Mesenchymal stem cell (in vitro differentiated cells and primary cell): ENCODE measurements at regions not wholly inside any gene's neighbourhood (a gene's known extent, or its start where the extent isn't known, plus 50 kb on each side); places are given as distances from the start of the nearest gene placed in this dataset.

Experiments
- DNase-seq: peaks from one replicate; pipeline ENCODE4 v3.0.0-alpha.2; 2013
- H2AFZ ChIP-seq: one replicate; pipeline ENCODE4 v1.6.1; 2013; ENCODE audit warnings: low read depth, mild to moderate bottlenecking, control low read depth, inconsistent platforms, low read length, moderate library complexity
- H2AK5ac ChIP-seq: 2 replicates; pipeline ENCODE4 v1.6.1; 2013; ENCODE audit warnings: low read length, moderate library complexity, mild to moderate bottlenecking, inconsistent platforms; ENCODE audit not compliant: severe bottlenecking
- H2BK120ac ChIP-seq: one replicate; pipeline ENCODE4 v1.6.1; 2013; ENCODE audit warnings: low read depth, mild to moderate bottlenecking, inconsistent platforms, low read length, moderate library complexity
- H2BK12ac ChIP-seq, 2 experiments: one replicate each; pipeline ENCODE4 v1.6.1; 2013; ENCODE audit warnings: inconsistent platforms in 2 of 2, low read length in 2 of 2, mild to moderate bottlenecking in 2 of 2, moderate library complexity in 2 of 2, control low read depth in 1 of 2
- H2BK15ac ChIP-seq: one replicate; pipeline ENCODE4 v1.6.1; 2013; ENCODE audit warnings: mild to moderate bottlenecking, low read depth, inconsistent platforms; ENCODE audit not compliant: poor library complexity, severe bottlenecking
- H2BK5ac ChIP-seq: 2 replicates; pipeline ENCODE4 v1.6.1; 2013; ENCODE audit warnings: low read depth, mild to moderate bottlenecking, low read length, control low read depth, inconsistent platforms; ENCODE audit not compliant: poor library complexity, severe bottlenecking
- H3K14ac ChIP-seq, 2 experiments: one replicate each; pipeline ENCODE4 v1.6.1; 2013; ENCODE audit warnings: inconsistent platforms in 2 of 2, low read length in 2 of 2, control low read depth in 1 of 2, mild to moderate bottlenecking in 1 of 2, moderate library complexity in 1 of 2
- H3K18ac ChIP-seq, 2 experiments: one replicate each; pipeline ENCODE4 v1.6.1; 2013; ENCODE audit warnings: inconsistent platforms in 2 of 2, low read length in 2 of 2, control low read depth in 1 of 2, low read depth in 1 of 2, mild to moderate bottlenecking in 1 of 2
- H3K23ac ChIP-seq, 2 experiments: one replicate each; pipeline ENCODE4 v1.6.1; 2013; ENCODE audit warnings: inconsistent platforms in 2 of 2, low read length in 2 of 2, mild to moderate bottlenecking in 2 of 2, moderate library complexity in 2 of 2, control low read depth in 1 of 2
- H3K27ac ChIP-seq: 2 replicates; pipeline ENCODE4 v1.5.1; 2013; ENCODE audit warnings: mild to moderate bottlenecking, moderate library complexity, low read length, control low read depth, inconsistent platforms; ENCODE audit not compliant: poor library complexity, severe bottlenecking
- H3K27me3 ChIP-seq, 2 experiments: 2 replicates each; pipeline versions ENCODE4 v1.6.1 to v1.7.0; 2013; ENCODE audit warnings: low read length in 2 of 2, mild to moderate bottlenecking in 2 of 2, moderate library complexity in 2 of 2, control low read depth in 1 of 2, inconsistent platforms in 1 of 2; ENCODE audit not compliant: control insufficient read depth in 1 of 2, insufficient read depth in 1 of 2
- H3K36me3 ChIP-seq, 2 experiments: 2 replicates each; pipeline versions ENCODE4 v1.6.1 to v1.7.0; 2013; ENCODE audit warnings: low read length in 2 of 2, control low read depth in 1 of 2, inconsistent platforms in 1 of 2, low read depth in 1 of 2, mild to moderate bottlenecking in 1 of 2; ENCODE audit not compliant: insufficient read depth in 2 of 2, control insufficient read depth in 1 of 2
- H3K4ac ChIP-seq, 2 experiments: one replicate each; pipeline ENCODE4 v1.6.1; 2013; ENCODE audit warnings: inconsistent platforms in 2 of 2, low read length in 2 of 2, mild to moderate bottlenecking in 2 of 2, moderate library complexity in 2 of 2, control low read depth in 1 of 2, low read depth in 1 of 2
- H3K4me1 ChIP-seq: 2 replicates; pipeline ENCODE4 v1.6.1; 2013; ENCODE audit warnings: low read depth, low read length, control low read depth; ENCODE audit not compliant: control insufficient read depth, insufficient read depth
- H3K4me2 ChIP-seq: 2 replicates; pipeline ENCODE4 v1.6.1; 2013; ENCODE audit warnings: low read length, mild to moderate bottlenecking, inconsistent platforms; ENCODE audit not compliant: poor library complexity, severe bottlenecking
- H3K4me3 ChIP-seq, 2 experiments: 2 replicates each; pipeline versions ENCODE4 v1.5.1 to v1.7.0; 2013; ENCODE audit warnings: low read length in 2 of 2, mild to moderate bottlenecking in 2 of 2, control low read depth in 1 of 2, low read depth in 1 of 2; ENCODE audit not compliant: insufficient read depth in 1 of 2
- H3K79me1 ChIP-seq: replicated peaks from 2 replicates; pipeline ENCODE4 v1.6.1; 2013; ENCODE audit warnings: mild to moderate bottlenecking, control low read depth, low read length, inconsistent platforms; ENCODE audit not compliant: poor library complexity, severe bottlenecking
- H3K9ac ChIP-seq: 2 replicates; pipeline ENCODE4 v1.7.0; 2013; ENCODE audit warnings: mild to moderate bottlenecking, low read length, moderate library complexity
- H3K9me3 ChIP-seq: 2 replicates; pipeline ENCODE4 v1.7.0; 2013; ENCODE audit warnings: mild to moderate bottlenecking, low read length; ENCODE audit not compliant: control insufficient read depth
- H4K8ac ChIP-seq: one replicate; pipeline ENCODE4 v1.6.1; 2013; ENCODE audit warnings: inconsistent platforms, mild to moderate bottlenecking, low read length, moderate library complexity
- H4K91ac ChIP-seq: one replicate; pipeline ENCODE4 v1.6.1; 2013; ENCODE audit warnings: mild to moderate bottlenecking, low read length, inconsistent platforms
- WGBS: methylation state at CpG from one replicate; pipeline ENCODE4 v1.1.7; 2013; ENCODE audit warnings: mixed read lengths; 5-methylcytosine and 5-hydroxymethylcytosine counted together

DNA sequence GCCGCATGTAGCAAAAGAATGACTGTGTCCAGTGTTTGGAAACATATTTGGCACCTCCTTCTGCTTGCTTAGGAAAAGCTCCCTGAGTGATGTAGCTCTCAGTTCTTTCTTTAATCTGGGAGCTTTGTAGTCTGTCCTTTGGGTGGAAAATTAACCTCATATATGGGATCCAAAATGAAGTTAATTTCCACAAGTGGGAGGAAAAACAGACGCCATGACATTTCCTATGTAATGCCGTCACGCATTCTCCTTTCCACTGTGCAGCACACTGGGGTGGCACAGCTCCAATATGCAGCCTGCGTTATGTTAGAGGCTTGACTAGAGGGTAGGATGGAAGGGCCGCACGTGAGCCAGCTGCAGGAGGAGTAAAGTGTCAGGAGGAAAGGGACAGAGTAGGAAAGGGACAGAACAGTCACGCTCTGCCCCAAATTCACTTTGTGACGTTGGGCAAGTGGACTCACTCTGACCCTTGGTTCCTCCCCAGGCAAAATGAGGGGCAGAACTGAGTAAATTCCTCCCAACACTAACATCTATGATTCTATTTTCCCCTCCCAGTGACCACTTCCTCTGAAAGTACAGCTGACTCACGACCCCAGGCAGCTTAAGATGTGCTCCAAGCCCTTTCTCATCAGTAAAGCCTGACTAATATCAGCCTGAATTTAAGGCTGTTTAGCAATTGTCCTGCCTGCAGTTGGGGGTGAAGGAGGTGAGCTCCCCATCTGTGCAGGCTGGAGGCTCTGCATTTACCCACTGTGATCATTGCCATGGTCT, 176.5 kb upstream of the PFN2 start:
- Histone ChIP-seq H2BK120ac (peak overlapping the region; percentile 78), H3K4ac (peak overlapping the region; percentile 64 to 85), H3K14ac (no peak overlapping the region), H2AFZ (no peak overlapping the region), H4K91ac (peak overlapping the region; percentile 87), H3K4me3 (peak overlapping the region in 1 of 2 experiments; percentile 34), H3K27me3 (no peaks in the 10 kb centered on the region), H3K27ac (peak overlapping the region; percentile 76), H2BK12ac (peak overlapping the region; percentile 92 to 93), H3K4me1 (peaks cover 12% of the 10 kb centered on the region), H3K18ac (peak overlapping the region; percentile 93 to 94), H3K9me3 (no peaks in the 10 kb centered on the region), H2BK5ac (no peak overlapping the region), H4K8ac (peak overlapping the region; percentile 95), H2AK5ac (peak overlapping the region; percentile 87), H3K79me1 (no peaks in the 10 kb centered on the region), H3K36me3 (no peaks in the 10 kb centered on the region), H3K4me2 (no peak overlapping the region), H3K23ac (no peak overlapping the region), H2BK15ac (no peak overlapping the region), H3K9ac (peak overlapping the region; percentile 60)
- WGBS = 46% methylated on average over 10 of the region's 10 CpGs
- DNase-seq = peak; percentile 94

DNA sequence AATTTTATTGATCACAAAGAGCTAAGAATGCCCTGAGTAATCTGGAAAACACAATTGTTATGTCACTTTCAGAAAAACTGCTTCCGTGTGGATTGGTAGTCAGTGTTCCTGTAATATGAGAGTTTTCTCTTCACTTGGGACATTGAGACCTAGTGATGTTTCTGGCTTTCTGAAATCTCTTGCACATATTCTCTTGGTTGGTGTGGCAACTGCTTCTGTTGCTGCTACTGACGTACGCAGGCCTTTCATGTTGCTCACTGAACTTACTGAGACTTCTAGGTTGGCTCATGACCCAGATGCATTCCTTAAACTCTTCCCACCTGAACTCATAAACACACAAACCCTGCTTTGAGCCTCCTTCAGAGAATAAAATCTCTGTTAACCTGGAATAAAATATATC, 175.0 kb upstream of the PFN2 start:
- H2AK5ac ChIP-seq = no peak overlapping the region
- H4K8ac ChIP-seq = no peak overlapping the region
- 100% methylated on average over 3 of the region's 3 CpGs for WGBS
- no peaks in the 10 kb centered on the region for H3K36me3 ChIP-seq
- H3K4me1 ChIP-seq = peaks cover 11% of the 10 kb centered on the region
- peak; percentile 68 for DNase-seq
- H3K9me3 ChIP-seq = no peaks in the 10 kb centered on the region
- no peak overlapping the region for H3K14ac ChIP-seq
- H3K9ac ChIP-seq = no peak overlapping the region
- H3K23ac ChIP-seq = no peak overlapping the region
- no peak overlapping the region for H3K4me3 ChIP-seq
- H3K4me2 ChIP-seq = no peak overlapping the region
- no peak overlapping the region for H2AFZ ChIP-seq
- no peak overlapping the region for H3K27ac ChIP-seq
- H3K27me3 ChIP-seq = no peaks in the 10 kb centered on the region
- H2BK15ac ChIP-seq = no peak overlapping the region
- H3K4ac ChIP-seq = no peak overlapping the region
- no peak overlapping the region for H2BK12ac ChIP-seq
- no peak overlapping the region for H4K91ac ChIP-seq
- H3K79me1 ChIP-seq = no peaks in the 10 kb centered on the region
- no peak overlapping the region for H3K18ac ChIP-seq
- no peak overlapping the region for H2BK120ac ChIP-seq
- no peak overlapping the region for H2BK5ac ChIP-seq

DNA sequence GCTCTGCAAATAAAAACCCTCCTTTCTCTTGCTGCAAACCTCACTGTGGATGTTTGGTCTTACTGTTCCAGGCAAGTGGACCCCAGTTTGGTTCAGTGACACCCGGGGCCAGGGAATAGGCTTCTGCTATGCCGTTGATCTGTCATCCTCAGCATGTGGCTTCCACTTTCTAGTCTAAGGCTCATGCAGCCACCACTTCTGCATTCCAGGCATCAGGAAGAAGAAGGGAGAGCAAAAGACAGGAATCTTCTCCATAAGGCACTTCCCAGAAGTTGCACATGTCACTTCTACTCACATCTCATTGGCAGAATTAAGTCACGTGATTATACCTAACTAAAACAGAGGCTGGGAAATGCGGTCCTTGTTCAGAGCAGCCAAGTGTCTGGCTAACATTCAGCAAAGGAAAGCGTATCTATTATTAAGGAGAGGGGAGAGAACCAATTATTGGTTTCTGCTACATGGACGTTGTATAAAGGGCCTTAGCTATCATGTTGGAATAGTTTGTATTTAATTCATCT, 173.6 kb upstream of the PFN2 start:
- WGBS = 94% methylated on average over 6 of the region's 6 CpGs
- DNase-seq = no peak
- Histone ChIP-seq H3K36me3 (no peaks in the 10 kb centered on the region), H3K9me3 (no peaks in the 10 kb centered on the region), H2BK120ac (no peak overlapping the region), H3K27ac (no peak overlapping the region), H2BK12ac (peak overlapping the region in 1 of 2 experiments; percentile 63), H3K27me3 (no peaks in the 10 kb centered on the region), H3K4me3 (no peak overlapping the region), H2AK5ac (no peak overlapping the region), H4K91ac (no peak overlapping the region), H2BK5ac (no peak overlapping the region), H3K4me2 (no peak overlapping the region), H3K14ac (no peak overlapping the region), H3K4me1 (peaks cover 7% of the 10 kb centered on the region), H3K18ac (no peak overlapping the region), H3K9ac (no peak overlapping the region), H3K23ac (no peak overlapping the region), H3K79me1 (no peaks in the 10 kb centered on the region), H4K8ac (no peak overlapping the region), H2AFZ (no peak overlapping the region), H2BK15ac (no peak overlapping the region), H3K4ac (no peak overlapping the region)

DNA sequence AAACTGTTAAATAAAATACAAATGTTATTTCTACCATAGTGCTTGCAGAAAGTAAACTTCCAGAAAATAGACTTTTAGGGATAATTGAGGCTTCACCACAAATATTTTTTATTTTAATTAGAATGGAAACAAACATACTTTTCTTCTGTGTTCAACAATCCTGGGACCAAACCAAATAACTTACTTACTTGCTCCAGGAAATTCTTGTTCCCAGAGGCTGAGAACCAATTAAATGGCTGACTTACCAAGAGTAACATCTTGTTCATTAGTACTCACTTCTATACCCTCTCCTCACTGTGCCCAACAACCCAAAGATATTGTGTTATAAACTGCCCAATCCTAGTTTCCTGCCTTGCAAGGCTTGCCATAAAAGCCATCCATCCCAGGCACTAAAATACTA, 172.2 kb upstream of the PFN2 start:
- Histone ChIP-seq H3K9ac (no peak overlapping the region), H3K9me3 (no peaks in the 10 kb centered on the region), H3K36me3 (no peaks in the 10 kb centered on the region), H2BK120ac (no peak overlapping the region), H4K91ac (no peak overlapping the region), H2BK5ac (no peak overlapping the region), H2AK5ac (no peak overlapping the region), H3K27ac (no peak overlapping the region), H3K4ac (no peak overlapping the region), H2AFZ (no peak overlapping the region), H4K8ac (no peak overlapping the region), H3K79me1 (no peaks in the 10 kb centered on the region), H3K23ac (no peak overlapping the region), H3K14ac (no peak overlapping the region), H3K4me3 (no peak overlapping the region), H2BK12ac (peak overlapping the region in 1 of 2 experiments; percentile 42), H3K4me1 (peaks cover 7% of the 10 kb centered on the region), H3K18ac (no peak overlapping the region), H3K4me2 (no peak overlapping the region), H3K27me3 (no peaks in the 10 kb centered on the region), H2BK15ac (no peak overlapping the region)
- no peak for DNase-seq
